D341Med (cell line): ENCODE measurements at regions not wholly inside any gene's neighbourhood (a gene's known extent, or its start where the extent isn't known, plus 50 kb on each side); places are given as distances from the start of the nearest gene placed in this dataset.

Source experiments
- DNase-seq: peaks from one replicate; pipeline ENCODE4 v3.0.0; 2012; ENCODE audit warnings: low spot score

DNA sequence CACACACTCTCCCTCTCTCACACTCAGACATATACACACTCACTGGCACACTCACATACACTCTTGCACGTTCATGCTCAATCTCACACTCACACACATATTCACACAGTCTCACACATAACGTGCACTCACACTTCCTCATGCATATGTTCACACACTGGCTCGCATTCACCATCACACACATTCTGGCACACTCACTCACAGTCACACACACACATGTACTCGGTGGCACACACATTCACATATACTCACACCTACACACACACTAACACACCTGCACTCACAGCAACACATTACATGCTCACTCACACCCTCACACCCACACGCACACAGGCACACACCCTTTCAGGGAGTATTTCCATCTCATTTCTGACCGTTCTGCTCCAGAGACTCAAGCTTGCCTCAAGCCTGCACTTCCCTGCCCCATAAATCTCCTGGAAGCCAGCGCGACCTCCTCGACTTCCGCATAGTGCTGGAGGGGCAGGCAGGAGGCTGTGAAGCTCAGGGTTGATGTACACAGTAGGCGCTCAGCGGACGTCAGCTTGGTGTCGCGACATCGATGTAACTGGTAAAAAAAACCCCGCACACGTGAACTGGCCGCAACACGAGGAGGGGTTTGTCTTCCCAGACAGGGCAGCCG, 66.7 kb upstream of the FOXF1 start:
- no peak for DNase-seq

DNA sequence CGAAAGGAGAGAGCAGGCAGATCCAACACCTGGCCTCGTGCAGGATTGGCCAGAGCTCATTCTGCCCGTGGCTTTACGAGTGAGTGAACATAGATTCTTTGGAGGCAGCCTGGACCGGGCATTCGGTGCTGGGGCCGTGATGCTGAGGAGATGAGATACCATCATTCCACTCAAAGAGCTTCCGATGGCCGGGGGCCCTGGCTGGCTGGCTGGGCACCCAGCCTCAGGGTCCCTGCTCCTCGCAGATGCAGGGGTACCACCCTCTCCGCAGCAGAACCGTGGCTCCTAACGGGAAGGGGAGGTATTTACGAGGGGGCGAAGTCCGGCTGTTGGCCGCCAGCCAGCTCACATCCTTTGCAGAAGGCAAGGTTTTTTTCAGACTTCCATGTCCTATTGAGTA, 66.1 kb upstream of the FOXF1 start:
- no peak for DNase-seq

DNA sequence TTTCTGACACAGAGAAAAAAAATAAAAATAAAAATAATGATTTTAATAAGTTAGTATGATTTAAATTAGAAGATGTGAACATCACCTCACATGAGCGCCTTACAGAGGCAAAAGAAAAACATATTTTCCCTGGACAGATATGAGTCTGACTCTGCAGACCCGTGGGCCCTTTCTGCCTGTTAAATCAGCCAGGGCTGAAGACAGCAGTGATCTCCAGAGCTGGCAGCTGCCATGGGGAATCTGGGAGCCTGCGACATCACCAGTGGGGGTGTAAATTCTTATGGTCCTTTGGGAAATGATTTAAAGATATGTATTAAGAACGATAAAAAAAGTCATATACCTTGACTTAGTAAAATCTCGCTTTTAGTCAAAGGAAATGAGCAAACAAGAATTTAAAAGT, 65.7 kb upstream of the FOXF1 start:
- no peak for DNase-seq

DNA sequence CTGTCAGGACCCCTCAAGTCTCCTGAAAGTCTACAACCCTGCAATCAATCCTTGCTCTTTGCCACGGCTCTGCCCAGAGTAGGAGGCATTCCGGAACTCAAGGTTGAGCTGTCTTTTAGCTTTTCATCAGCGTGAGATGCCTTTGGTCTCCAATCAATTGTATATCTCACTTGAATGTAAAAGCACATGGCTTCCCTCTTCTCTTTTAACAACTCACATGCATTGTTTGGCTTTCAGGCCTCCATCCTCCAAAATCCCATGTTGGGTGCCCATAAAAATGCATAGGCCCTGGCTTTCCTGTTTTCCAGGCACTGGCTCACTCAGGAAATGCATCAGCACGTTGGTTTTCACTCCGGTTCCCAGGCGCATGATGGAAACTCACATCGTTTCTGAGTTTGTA, 64.0 kb upstream of the FOXF1 start:
- DNase-seq = no peak

DNA sequence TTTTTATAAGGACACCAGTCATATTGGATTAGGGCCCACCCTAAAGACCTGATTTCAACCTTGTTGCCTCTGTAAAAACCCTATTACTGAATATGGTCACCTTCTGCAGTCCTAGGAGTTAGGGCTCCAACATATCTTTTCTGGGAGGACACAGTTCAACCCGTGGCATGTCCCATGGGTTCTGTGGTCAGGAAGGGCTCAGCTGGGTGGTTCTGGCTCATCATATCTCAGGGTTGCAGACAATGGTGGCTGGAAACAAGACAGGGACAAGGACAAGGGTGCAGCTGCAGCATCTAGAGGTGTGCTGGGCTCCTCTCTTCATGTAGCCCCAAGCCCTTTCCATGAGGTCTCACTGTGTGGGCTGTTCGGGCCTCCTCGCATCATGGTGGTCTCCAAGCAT, 63.1 kb upstream of the FOXF1 start:
- no peak for DNase-seq

DNA sequence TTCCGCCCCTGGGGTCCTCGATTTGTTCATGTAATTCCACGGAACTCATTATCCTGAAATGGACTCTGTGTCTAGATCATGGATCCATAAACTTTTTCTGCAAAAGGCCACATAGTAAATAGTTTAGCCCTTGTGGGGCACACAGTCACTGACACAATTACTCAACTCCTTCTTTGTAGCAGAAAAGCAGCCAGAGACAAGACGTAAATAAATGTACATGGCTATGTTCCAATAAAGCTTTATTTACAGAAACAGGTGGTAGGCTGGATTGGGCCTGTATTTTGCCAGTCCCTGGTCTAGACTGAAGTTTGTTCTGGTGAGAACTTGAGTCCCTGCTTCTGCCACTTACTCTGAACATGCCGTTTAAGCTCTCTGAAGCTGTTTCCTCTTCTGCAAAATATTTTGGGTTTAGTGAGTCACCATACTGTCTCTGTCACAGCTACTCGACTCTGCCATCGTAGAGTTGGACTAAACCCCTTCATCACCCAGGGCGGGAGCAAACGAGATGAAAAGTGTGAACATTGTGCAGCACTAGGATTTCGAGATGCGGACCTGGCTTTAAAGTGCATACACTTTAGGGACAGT, 61.9 kb upstream of the FOXF1 start:
- DNase-seq = no peak

DNA sequence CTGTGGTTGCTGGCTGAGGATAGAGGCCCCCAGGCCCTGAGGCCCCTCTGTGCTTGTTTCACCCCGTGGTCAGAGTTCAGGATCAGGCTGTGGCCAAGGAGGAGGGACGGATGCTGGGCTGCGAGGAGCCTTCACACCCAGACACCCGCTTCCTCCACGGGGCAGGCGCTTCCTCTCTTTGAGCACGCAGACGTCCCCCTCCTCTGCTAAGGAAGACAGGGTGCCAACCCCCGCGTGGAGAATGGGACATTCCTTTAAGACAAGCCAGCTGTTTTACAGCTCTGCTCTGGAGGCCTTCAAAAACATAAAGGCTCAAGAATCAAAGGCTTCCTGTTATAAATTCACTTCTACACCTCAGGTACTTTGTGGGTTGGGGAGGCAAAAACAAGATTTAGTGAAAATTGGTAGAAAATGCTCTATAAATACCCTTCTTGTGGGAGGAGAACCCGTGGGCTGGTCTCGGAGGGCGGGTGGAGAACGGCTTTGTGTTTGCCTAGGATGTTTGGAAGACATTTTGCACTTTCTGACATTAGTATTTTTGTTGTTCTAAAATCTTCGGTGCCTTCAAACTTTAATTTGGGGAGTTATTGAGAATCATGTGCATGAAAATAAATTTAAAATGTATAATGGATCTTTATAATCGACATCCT, 60.8 kb upstream of the FOXF1 start:
- DNase-seq = no peak

DNA sequence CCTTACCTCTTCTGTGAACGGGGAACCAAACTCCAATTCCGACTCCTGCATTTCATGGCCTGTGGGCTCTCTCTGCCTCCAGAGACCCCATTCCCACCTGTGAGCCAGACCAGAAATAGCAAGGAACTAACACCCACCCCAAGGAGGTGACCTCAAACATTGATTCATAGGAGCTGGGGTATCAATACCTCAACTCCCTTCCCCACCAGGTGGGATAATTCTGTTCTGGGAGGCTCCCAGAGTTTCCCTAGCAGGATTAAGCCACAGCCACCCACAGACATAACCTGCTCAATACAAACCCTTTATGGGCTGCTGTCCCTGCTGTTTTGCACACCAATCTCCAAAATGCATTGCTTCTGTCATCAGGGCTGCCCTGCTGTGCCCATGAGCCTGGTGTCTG, 59.6 kb upstream of the FOXF1 start:
- DNase-seq = no peak

DNA sequence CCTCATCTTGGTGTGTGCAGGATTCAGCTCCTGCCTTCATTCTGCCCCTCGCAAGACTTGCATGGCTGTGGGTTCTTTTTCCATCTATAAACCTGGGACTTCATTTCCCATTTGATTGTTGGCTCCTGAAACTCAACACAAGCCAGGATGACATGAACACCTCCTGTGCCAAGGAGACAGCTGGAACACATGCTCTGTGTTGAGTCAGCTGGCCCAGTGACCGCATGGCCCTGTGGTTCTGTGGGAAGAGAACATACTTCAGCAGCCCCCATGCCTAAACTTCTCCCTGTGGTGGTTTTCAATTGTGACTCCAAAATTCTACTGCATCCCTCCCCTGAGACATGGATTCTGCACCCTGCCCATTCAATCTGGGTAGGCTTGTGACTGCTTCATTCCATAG, 57.9 kb upstream of the FOXF1 start:
- DNase-seq = no peak

DNA sequence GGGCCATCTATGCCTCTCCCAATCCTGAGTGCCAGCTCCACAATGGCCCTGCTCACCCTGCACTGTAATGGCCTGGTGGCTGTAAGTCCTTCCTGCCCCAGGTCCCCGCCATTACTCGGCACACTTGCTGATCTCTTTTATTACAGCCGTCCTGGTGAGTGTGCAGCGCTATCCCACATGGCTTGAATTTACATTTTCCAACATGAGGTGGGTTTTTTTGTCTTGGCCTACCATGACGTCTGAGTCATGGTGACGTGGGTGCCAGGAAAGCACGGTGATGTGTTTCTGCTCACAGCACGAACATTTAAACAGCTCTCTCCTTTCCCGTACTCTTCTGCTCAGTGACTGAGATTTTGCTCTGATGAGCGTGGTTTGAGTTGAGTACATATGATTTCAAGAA, 55.2 kb upstream of the FOXF1 start:
- no peak for DNase-seq

DNA sequence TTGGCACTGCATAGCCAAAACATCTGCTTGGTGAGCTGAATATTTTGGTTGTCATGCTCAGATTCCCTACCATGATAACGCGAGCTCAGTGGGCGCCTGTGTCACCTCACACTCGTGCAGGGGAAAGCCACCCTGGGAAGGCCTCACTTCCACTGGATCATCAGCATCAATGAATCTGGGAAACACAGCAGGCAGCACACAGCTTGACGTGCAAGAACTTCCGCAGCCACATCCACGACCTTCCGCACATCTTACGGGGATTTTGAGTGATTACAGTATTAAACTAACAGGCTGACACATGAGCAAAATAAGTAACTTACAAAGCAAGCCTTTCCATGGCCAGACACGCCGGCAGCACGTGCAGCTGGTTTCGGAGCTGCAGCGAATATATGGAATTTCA, 54.7 kb upstream of the FOXF1 start:
- DNase-seq = no peak

DNA sequence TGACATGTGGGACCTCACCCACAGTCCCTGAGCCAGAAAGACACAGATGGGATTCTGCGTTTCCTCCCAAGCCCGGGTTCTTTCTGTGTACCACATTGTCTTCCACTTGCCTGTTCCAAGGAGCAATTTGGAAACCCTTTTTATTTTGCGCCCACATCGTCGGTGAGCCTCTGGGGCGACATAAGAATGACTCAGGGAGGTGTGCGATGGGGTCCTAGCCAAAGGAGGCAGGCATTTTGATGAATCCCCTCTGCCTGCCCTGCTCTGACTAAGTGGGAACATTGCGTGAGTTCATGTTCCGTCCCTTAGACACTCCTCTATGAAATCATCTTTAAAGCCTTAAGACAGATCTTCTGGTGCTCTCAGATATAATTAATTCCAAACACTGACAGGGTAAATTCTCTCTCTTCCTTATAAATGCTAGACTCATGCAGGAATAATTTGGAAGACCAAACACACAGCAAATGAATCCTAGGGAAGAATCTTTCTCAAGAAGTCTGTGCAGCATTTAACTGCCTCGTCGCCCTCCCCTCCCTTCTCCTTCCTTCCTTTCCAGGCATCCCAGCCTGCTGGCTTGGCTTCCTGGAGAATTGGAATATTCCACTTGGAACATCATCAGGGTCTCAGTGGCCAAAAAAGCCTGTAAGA, 52.7 kb upstream of the FOXF1 start:
- no peak for DNase-seq

DNA sequence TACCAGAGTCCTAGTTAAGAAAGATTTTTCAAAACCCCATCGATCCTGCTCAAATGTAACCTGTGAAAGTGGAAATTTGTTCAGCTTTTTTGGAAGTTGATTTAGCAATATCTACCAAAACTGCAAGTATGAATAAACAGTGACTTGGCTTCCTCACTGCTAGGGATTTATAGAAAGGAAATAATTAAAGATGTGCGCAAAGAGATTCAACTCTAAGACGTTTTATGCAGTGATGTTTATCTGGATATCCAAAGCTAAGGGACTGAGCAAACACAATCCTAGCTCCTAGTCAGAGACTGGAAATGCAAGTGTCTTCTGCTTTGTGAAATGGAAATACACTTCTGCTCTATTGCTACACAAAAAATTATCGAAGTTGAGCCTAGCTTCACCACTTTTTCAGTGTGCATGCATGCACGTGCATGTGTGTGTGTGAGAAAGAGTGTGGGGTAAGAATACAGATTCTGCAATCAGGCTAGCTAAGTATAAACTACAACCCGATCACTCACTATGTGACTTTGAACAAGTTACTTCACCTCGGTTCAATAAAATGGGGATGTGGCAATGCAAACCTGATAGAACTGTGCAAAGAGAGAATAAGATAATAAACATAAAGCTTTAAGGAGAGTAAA, 52.1 kb upstream of the FOXF1 start:
- no peak for DNase-seq

DNA sequence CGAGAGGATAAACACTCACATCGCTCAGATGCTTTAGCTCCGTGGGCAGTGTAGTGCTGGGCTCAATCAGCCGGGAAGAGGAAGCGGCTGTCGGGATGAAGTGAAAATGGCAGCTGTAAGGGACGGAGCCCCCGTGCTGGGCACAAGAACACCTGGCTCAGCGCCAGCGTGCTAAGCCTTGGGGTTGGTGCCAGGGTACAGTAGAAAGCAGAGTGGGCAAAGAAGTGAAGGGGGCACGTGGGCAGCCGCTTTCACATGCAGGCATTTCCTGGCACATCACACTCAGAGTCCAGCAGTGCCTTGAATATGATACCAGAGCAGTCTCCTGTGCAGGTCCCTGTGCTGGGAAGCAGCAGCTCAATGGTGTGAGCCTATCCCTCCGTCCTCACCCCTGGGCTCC, 51.1 kb upstream of the FOXF1 start:
- DNase-seq = no peak
